AG04450 (cell line): ENCODE measurements at regions not wholly inside any gene's neighbourhood (a gene's known extent, or its start where the extent isn't known, plus 50 kb on each side); places are given as distances from the start of the nearest gene placed in this dataset.

Experiments
- CTCF ChIA-PET: fragments of 300-600, 350-600 bp; formaldehyde crosslinking; extraction: SDS; loops from one replicate; lab custom pipeline; 2022; ENCODE audit warnings: antibody characterized with exemption, inconsistent platforms; lab: Charles Lee
- POLR2A ChIA-PET: fragments of 350-600 bp; formaldehyde crosslinking; extraction: SDS; loops from one replicate; lab custom pipeline; 2021; ENCODE audit warnings: antibody characterized with exemption, inconsistent platforms; lab: Yijun Ruan, JAX
- DNase-seq: peaks from one replicate; pipeline ENCODE4 v3.0.0-alpha.2; 2011; ENCODE audit warnings: low read depth, low spot score
- H3K27ac ChIP-seq: one replicate; pipeline ENCODE4 v1.5.1; 2012; ENCODE audit warnings: low read depth, low read length, control low read depth
- H3K27me3 ChIP-seq: one replicate; pipeline ENCODE4 v1.6.0; 2012; ENCODE audit warnings: low read length; ENCODE audit not compliant: control insufficient read depth, insufficient read depth
- H3K4me3 ChIP-seq: 2 replicates; pipeline ENCODE4 v1.5.1; 2011; ENCODE audit warnings: mild to moderate bottlenecking, low read depth, low read length, control low read depth
- H3K9me3 ChIP-seq: 2 replicates; pipeline ENCODE4 v1.5.1; 2012; ENCODE audit warnings: low read length; ENCODE audit not compliant: control insufficient read depth, insufficient read depth
- TF ChIP-seq, protein P1 (sequence below): IDR thresholded peaks from 2 replicates; pipeline ENCODE4 v1.5.1; 2011; ENCODE audit warnings: low read depth, low read length, control low read depth, inconsistent platforms

DNA sequence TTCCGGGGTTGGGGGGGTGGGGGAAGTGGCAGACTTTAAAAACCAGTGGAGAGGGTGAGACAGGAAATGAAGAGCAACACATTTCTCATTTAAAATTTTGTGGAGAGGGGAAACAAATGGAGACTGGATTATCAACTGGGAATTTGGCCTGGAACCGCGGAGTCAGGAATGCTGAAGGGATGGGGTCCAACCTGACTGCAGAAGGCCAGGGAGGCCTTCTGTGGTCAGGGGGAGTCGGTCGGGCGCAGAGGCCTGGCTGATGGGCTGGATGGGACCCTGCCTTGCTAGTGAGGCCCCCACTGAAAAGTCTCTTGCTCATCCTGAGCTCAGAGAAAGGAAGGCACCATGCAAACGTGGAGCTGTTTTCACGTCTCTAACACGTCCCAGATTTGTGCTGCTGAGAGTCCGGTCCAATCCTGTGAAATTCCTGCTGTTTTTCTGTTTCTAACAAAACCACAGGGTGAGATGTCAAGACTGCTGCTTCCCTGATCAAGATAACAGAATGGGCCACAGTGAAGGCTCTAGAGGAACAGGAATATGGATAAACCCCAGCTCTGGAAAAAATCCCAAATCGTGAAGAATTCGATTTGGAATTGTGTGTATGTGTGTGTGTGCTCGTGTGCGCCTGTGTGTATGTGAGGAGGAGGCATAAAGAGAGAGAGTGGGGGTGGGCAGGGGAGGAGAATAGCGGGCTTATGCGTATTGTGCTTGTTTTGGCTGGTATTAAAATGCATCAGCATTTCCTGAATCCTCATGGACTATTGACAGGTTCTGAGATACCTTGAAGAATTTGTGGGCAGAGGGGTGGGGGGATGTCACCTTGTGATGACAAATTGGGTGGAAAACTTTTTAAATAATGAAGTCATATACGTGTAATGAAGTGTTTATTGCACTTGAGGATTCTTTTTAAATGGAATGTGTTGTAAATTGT lies 117.4 kb downstream of the NGF start:
- H3K27me3 ChIP-seq = no peaks in the 10 kb centered on the region
- H3K9me3 ChIP-seq = no peaks in the 10 kb centered on the region
- ChIA-PET POLR2A (no interaction called here), CTCF (interaction anchor here (0.9 to 1.1 kb wide), 3 partner anchors 12 to 82 kb away, joined by 3 to 4 read pairs (median 3); no protein-coding TSS in a partner anchor)
- H3K27ac ChIP-seq = no peak overlapping the region
- no peak for DNase-seq
- TF ChIP-seq, protein P1, sequence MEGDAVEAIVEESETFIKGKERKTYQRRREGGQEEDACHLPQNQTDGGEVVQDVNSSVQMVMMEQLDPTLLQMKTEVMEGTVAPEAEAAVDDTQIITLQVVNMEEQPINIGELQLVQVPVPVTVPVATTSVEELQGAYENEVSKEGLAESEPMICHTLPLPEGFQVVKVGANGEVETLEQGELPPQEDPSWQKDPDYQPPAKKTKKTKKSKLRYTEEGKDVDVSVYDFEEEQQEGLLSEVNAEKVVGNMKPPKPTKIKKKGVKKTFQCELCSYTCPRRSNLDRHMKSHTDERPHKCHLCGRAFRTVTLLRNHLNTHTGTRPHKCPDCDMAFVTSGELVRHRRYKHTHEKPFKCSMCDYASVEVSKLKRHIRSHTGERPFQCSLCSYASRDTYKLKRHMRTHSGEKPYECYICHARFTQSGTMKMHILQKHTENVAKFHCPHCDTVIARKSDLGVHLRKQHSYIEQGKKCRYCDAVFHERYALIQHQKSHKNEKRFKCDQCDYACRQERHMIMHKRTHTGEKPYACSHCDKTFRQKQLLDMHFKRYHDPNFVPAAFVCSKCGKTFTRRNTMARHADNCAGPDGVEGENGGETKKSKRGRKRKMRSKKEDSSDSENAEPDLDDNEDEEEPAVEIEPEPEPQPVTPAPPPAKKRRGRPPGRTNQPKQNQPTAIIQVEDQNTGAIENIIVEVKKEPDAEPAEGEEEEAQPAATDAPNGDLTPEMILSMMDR = no peak
- H3K4me3 ChIP-seq = no peak overlapping the region

DNA sequence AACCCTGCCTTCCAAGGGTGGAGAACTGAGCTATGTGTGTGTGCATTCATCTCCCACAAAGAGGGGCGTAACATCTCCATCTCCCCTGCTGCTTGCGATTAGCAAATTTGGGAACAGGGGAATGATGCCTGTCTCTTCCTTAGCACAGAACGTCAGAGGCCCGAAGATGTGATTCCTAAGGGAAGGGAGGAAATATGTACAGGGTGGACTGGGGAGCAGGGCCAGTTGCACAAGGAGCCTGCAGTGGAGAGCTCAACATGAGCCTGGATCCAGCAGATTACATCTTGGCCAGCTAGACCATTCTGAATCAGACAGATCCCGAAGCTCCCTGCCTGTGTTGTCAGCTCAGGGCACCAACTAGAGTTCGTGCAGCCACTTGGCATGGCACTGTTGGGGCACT lies 118.1 kb downstream of the NGF start:
- no peak for DNase-seq
- POLR2A ChIA-PET = no interaction called here
- Histone ChIP-seq H3K27ac (no peak overlapping the region), H3K9me3 (no peaks in the 10 kb centered on the region), H3K27me3 (no peaks in the 10 kb centered on the region), H3K4me3 (no peak overlapping the region)
- CTCF ChIA-PET = interaction anchor here (0.9 to 1.0 kb wide), 2 partner anchors 30 to 81 kb away, joined by 3 read pairs; no protein-coding TSS in a partner anchor
- TF ChIP-seq, protein P1 = no peak

DNA sequence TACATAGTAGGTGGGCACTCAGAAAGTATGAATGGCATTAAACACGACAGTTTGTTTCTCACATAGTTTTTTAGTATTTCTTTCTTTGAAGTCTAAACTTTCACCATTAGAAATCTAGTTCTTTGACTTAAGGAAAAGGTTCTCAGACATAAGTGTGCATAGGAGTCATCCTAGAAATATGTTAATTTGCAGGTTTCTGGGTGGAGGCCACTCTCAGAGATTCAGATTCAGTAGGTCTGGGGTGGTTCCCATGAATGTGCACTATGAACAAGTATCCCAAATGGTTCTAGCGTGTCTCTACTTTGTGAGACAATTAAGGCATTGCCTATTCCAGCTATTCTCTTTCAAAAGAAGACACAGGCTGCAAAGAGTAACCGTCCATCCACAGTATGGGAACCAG lies 119.3 kb downstream of the NGF start:
- CTCF ChIA-PET = no interaction called here
- POLR2A ChIA-PET = no interaction called here
- Histone ChIP-seq H3K4me3 (no peak overlapping the region), H3K27me3 (no peaks in the 10 kb centered on the region), H3K9me3 (no peaks in the 10 kb centered on the region), H3K27ac (no peak overlapping the region)
- DNase-seq = no peak
- TF ChIP-seq, protein P1 = no peak

DNA sequence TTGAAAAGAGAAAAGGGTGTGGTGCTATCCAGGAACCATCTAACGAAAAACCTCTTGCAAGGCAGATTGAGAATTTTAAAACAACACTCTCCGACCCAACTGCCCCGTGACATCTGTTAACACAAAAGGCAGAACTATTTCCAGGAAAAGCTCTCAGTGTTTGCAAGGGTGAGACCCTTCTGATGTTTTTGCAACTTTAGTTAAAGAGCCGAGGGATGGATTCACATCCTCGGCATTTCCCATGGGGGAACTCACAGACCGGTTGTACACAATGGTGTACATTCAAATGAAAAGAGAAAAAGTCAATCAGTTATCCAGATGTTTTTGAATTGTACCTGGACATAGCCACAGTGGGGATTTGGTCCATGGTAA lies 120.0 kb downstream of the NGF start:
- ChIA-PET POLR2A (no interaction called here), CTCF (interaction anchor here (0.6 kb wide), 1 partner anchor 42 kb away, joined by 3 read pairs; no protein-coding TSS in a partner anchor)
- Histone ChIP-seq H3K27me3 (no peaks in the 10 kb centered on the region), H3K9me3 (no peaks in the 10 kb centered on the region), H3K4me3 (no peak overlapping the region), H3K27ac (no peak overlapping the region)
- DNase-seq = no peak
- TF ChIP-seq, protein P1 = no peak
